HL-60 (cell line): ENCODE measurements at regions not wholly inside any gene's neighbourhood (a gene's known extent, or its start where the extent isn't known, plus 50 kb on each side); places are given as distances from the start of the nearest gene placed in this dataset.
"Not testable (repeated sequence)": the region's sequence is repeated elsewhere in the genome, so short reads cannot be mapped to it uniquely, and the experiment has no call there.

Experiments
- DNase-seq, 2 experiments: peaks; one replicate each; pipeline ENCODE4 v3.0.0-alpha.2; 2010 to 2020; ENCODE audit warnings: low read depth in 1 of 2, low spot score in 1 of 2
- H3K27ac ChIP-seq: fragments of 250-450 bp; sonication (Bioruptor Pico); replicated peaks from 2 replicates; pipeline ENCODE4 v1.5.1; 2020; ENCODE audit warnings: mild to moderate bottlenecking, moderate library complexity
- H3K27me3 ChIP-seq: fragments of 250-450 bp; sonication (Bioruptor Pico); 2 replicates; pipeline ENCODE4 v1.5.1; 2021; ENCODE audit warnings: mild to moderate bottlenecking, moderate library complexity; ENCODE audit not compliant: insufficient read depth, poor library complexity, severe bottlenecking
- H3K4me3 ChIP-seq: replicated peaks from 2 replicates; pipeline ENCODE4 v1.5.1; 2011; ENCODE audit warnings: mild to moderate bottlenecking, control low read depth, low read length; ENCODE audit not compliant: insufficient read depth

DNA sequence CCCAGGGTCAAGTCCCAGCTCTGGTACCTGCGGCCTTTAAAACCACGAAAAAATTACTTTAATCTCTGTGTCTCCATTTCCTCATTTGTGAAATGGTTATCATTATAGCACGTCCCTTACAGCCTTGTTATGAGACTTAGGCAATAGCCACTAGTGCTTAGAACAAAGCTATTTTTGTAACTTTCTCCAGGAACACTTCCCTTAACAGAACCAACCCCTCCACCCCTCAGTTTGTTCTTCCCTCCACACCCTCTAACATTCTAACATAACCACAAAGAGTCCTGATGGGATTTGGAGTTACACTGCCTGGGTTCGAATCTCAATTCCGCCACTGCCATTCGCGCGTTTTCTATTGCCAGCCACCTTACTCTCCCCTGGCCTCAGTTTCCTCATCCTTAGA, 2777.4 kb upstream of the TPTE start:
- H3K27ac ChIP-seq, H3K4me3 ChIP-seq, DNase-seq, H3K27me3 ChIP-seq: not testable (repeated sequence)

DNA sequence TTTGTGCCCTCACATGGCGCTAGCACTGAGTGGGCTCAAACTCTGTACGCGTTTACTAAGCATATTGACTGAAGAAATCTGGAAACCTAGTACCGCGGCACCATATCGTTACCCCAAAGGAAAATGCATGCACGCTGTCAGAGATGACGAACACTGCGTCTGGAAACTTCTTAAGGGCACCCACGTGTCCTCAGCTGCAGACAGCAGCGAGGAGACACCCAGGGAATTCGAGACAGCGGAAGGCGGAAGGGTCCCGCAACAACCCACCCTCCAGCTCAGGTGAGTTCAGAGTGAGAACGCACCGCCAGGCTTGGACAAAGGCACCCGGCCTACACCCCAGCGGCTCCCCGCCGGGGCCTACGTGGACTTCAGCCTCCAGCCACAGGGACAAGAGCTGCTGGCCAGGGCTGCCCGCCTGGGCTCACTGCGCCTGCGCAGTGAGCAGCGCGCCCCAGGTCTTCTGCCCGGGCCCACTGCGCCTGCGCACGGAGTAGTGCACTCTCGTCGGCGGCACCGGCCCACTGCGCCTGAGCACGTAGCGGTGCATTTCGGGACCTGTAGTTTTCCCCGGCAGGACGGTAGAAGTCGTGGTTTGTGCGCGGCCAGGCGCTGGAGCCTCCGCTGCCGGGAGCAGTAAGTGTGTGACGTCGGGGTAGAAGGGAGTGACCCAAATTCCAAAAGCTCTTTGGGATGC, 2776.8 kb upstream of the TPTE start:
- H3K27ac ChIP-seq, H3K4me3 ChIP-seq, DNase-seq, H3K27me3 ChIP-seq: not testable (repeated sequence)

DNA sequence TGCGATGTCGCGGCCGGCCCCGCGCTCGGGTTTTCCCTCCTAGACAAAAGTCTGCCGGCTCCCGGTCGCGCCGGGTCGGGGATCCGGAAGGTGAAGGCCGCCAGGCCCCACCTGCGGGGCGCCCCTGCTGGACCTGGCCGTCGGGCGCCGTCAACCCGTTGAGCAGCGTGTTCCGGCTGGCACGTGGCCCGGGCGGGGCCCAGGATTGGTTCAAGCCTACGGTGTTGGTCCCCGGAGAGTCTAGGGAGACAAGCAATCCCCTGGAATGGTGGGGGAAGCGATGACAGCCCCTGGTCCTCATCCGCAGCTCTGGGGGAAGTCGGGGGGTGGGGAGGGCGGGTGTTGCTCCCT, 2776.3 kb upstream of the TPTE start:
- H3K27ac ChIP-seq, DNase-seq, H3K27me3 ChIP-seq, H3K4me3 ChIP-seq: not testable (repeated sequence)

DNA sequence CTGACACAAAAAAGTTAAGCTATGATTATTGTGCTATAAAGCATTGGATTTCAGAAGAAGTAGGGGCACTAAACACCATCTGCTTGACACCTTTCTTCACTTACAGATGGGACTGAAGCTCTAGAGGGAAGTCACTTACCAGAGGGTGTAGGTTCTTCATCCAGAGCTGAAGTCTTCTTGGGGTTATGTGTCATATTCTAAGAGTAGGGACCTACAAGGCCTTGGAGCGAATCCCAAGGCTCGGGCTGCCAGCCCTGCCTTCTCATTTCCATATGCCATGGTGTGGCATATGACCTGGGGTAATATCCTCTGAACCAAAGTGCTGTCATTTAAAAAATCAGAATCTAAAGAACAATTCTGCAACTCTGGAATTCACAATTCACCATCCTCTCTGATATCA, 2773.4 kb upstream of the TPTE start:
- H3K4me3 ChIP-seq, DNase-seq, H3K27ac ChIP-seq, H3K27me3 ChIP-seq: not testable (repeated sequence)

DNA sequence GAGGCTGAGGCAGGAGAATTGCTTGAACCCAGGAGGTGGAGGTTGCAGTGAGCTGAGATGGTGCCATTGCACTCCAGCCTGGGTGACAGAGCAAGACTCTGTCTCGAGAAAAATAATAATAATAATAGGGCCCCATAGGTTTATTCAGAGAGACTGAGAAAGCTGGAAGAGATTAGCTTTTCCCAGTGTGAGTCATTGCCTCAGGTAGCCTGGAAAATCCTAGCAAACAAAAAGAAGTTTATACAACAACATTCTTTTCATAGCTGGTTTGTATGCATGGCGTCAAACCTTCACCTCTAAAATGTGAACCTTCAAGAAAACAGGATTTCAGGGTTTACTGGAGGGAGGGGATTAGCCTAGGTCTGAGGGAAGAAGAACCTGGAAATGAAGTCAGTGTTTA, 2768.8 kb upstream of the TPTE start:
- DNase-seq, H3K4me3 ChIP-seq, H3K27me3 ChIP-seq, H3K27ac ChIP-seq: not testable (repeated sequence)

DNA sequence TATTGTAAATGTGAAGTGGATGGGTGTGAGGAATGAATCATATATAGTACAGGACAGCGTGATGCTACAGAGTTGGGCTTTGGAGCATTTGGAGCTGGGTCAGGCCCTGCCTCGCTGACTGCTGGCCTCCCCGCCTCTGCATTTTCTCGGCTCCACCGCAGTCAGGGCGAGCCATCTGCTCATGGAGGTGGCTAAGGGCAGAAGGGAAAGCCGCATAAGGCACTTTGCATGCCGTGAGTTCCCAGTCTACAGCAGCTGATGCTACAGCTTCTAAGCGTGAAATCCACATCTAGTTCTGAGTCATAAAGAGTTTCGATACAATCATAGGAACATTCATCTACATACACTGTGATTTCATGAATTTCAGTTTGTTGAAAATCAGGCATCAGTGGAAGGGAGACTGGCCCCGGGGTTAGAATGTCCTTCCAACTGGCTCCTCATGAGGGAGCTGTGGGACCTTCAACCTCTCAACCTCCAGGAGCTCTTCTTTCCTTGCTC, 2768.0 kb upstream of the TPTE start:
- DNase-seq: peak in 1 of 2 experiments; percentile 0
- not testable (repeated sequence) for H3K27ac ChIP-seq, H3K4me3 ChIP-seq, H3K27me3 ChIP-seq

DNA sequence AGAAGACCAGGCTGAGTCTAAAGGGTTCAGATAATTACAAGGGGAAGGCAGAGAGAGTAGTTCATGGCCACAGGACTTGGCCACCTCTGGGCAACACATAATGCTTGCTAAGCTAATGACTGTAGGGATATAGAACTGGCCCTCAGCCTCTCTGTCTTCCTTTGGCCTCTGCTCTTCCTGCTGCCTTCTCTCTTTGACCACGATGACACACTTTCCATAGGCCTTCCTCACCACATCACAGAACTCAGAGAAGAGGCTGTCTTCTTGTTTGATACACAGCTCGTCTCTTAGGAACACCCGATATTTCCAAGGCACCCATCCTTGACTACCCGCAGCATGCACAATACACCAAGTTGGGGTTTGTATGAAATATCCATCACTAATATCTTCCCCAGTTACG, 2751.4 kb upstream of the TPTE start:
- H3K4me3 ChIP-seq, H3K27ac ChIP-seq, DNase-seq, H3K27me3 ChIP-seq: not testable (repeated sequence)

DNA sequence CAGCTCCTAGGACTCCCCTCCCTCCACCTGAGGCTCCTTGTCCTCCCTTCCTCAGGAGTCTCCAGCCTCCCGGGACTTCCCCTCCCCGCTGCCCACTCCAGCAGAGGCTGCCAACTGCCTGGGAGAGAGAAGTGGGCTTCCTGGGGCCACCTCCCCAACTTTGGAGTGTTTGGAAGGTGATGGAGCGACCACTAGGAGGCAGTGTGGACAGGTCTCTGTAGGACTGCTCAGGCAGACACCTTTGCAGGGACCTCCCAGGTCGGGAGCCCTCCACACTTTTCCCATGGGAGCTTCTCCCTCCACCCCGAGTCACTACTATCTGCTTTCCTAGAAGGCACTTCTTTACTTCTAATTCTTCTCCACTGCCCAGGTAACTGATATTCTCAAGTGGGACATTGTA, 2747.2 kb upstream of the TPTE start:
- DNase-seq, H3K27ac ChIP-seq, H3K27me3 ChIP-seq, H3K4me3 ChIP-seq: not testable (repeated sequence)

DNA sequence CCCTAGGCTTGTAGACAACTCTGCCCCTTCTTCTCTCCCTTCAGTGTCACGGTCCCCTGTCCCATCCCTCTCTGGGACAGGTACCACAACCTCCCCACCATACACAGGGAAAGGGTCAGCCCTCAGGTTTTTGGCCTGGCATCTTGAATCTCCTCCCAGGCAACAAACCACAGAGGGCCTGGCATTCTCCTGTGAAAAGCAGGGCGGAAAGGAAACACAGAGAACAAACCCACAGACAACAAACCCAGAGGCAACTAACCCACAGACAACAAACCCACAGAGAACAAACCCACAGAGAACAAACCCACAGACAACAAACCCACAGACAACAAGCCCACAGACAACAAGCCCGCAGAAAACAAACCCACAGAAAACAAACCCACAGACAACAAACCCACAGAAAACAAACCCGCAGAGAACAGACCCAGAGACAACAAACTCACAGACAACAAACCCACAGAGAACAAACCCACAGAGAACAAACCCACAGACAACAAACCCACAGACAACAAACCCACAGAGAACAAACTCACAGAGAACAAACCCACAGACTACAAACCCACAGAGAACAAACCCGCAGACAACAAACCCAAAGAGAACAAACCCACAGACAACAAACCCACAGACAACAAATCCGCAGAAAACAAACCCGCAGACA, 2745.9 kb upstream of the TPTE start:
- H3K4me3 ChIP-seq, H3K27me3 ChIP-seq, H3K27ac ChIP-seq, DNase-seq: not testable (repeated sequence)

DNA sequence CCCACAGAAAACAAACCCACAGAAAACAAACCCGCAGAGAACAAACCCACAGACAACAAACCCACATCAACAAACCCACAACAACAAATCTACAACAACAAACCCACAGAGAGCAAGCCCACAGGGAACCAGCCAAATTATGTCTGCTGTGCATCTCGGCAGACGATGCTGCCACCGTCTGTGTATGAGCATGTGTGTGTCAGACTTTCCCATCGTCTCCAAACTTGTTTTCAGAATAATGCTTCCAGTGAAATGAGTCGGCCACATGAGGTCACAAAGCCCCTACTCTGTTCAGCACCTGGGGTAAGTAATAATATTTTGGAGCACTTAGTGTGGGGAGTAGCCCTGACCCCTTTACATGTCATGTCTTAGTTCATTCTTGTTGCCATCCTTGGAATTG, 2745.3 kb upstream of the TPTE start:
- H3K27me3 ChIP-seq, H3K4me3 ChIP-seq, H3K27ac ChIP-seq, DNase-seq: not testable (repeated sequence)

DNA sequence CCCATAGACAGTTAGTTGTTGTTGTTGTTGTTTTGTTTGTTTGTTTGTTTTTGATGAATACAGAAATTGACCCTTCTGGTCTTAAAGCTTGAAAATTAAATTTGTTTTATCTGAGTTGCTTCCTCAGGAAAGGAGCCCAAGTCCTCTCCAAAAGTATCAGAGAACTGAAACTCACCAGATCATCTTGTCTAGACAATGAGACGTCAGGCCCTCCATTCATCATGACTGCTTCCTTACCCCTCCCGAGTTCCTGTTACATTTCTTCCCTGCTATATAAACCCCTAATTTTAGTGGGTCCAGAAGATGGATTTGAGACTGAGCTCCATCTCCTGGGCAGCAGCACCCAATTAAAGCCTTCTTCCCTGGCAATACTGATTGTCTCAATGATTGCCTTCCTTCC, 2744.8 kb upstream of the TPTE start:
- H3K27ac ChIP-seq, DNase-seq: not testable (repeated sequence)

DNA sequence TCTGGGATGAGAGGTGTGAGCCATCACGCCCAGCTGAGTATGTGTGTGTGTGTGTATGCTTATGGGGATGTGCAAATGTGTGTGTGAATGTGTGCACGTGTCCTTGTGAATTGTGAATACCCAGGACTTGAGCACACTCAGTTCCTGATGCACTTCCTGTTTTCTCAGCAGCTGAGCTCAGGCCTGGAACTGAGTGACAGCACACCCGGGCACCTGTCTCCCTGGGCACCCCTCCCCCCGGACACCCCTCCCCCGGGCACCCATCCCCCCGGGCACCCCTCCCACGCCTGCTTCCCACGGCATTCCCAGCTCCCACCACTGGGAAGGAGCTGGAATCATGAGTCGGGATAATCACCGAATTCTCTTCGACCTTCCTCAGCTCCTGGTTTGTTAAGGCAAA, 2744.1 kb upstream of the TPTE start:
- H3K4me3 ChIP-seq, DNase-seq, H3K27me3 ChIP-seq, H3K27ac ChIP-seq: not testable (repeated sequence)

More for the DNA sequence above, 2744.8 kb upstream of the TPTE start:
- H3K4me3 ChIP-seq, H3K27me3 ChIP-seq: not testable (repeated sequence)

DNA sequence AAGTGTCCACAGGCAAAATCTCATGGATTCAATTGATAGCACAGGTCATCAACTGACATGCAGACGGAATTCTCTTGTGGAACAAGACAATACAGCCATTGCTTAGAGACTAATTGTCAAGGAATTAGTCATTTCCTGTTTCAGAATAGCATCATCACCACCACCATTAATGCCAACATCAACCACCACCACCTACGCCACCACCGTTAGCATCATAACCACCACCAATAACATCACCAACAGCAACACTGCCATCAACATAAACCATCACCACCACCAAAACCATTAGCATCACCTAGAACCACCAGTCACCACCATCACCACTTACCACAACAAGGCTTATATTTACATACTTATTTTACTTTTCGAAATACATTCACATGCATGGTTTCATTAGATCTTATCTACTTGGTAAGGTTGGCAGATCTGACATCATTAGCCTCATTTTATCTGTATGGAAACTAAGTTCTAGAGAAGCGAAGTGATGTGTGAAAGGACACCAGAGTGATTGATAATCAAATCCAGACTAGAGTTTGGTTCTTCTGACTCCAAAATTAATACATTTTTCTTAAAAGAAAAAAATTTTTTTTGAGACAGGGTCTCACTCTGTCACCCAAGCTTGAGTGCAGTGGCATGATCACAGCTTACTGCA, 2733.8 kb upstream of the TPTE start:
- H3K27ac ChIP-seq, H3K27me3 ChIP-seq, DNase-seq, H3K4me3 ChIP-seq: not testable (repeated sequence)

DNA sequence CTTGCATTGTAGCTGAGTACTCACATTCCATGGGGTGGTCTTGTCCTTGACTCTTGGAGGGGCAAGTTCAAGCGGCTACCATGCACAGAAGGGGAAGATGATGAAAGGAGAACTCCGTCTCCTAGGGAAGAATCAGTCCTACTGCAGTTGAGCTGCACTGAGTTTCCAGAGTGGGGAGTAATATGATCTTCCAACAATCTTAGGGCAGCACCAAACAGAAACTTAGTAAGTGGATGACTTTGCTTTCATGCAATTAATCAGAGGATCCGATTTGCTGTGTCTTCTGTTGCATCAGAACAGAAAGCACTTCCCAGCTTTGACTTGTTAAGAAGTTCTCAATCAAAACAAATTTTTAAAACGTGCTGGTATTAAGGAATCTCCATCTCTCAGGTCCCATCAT, 2727.6 kb upstream of the TPTE start:
- H3K27me3 ChIP-seq: not testable (repeated sequence)

DNA sequence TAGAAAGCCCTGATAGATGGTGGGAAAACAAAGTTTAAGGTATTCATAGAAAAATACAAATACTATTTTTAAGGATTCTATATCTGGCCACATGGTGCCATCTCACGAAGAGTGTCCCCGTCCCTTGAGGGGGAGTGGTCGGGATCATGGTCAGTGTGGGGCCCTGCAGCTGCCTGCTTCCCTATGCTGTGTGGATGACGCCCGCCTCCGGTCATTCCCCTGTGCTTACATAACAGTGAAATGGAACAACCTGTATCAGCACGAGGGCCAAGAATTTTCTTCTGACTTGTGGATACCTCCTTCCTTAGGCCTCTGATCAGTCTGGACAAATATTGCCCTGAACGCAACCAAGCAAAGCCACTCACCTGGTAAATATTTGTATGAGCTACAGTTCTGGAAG, 2724.1 kb upstream of the TPTE start:
- H3K4me3 ChIP-seq, H3K27me3 ChIP-seq, DNase-seq, H3K27ac ChIP-seq: not testable (repeated sequence)

More for the DNA sequence above, 2727.6 kb upstream of the TPTE start:
- not testable (repeated sequence) for H3K4me3 ChIP-seq, DNase-seq, H3K27ac ChIP-seq
